IPS-20b (cell line): ENCODE measurements at regions not wholly inside any gene's neighbourhood (a gene's known extent, or its start where the extent isn't known, plus 50 kb on each side); places are given as distances from the start of the nearest gene placed in this dataset.
A peak's percentile ranks its signal among the peaks of the same experiment; 100 is the strongest.

Source experiments
- H3K27ac ChIP-seq: one replicate; pipeline ENCODE4 v1.5.1; 2013; ENCODE audit warnings: low read length
- H3K27me3 ChIP-seq: 2 replicates; pipeline ENCODE4 v1.6.1; 2013; ENCODE audit warnings: mild to moderate bottlenecking, low read length, inconsistent platforms; ENCODE audit not compliant: insufficient read depth
- H3K36me3 ChIP-seq: 2 replicates; pipeline ENCODE4 v1.6.1; 2013; ENCODE audit warnings: low read depth, mild to moderate bottlenecking, inconsistent platforms, low read length, moderate library complexity; ENCODE audit not compliant: insufficient read depth
- H3K4me1 ChIP-seq: 2 replicates; pipeline ENCODE4 v1.6.1; 2013; ENCODE audit warnings: mild to moderate bottlenecking, control low read depth, inconsistent platforms, low read length, moderate library complexity; ENCODE audit not compliant: insufficient read depth
- H3K4me3 ChIP-seq: 2 replicates; pipeline ENCODE4 v1.5.1; 2013; ENCODE audit warnings: mild to moderate bottlenecking, low read length, inconsistent platforms
- H3K9ac ChIP-seq: 2 replicates; pipeline ENCODE4 v1.6.1; 2013; ENCODE audit warnings: low read depth, mild to moderate bottlenecking, inconsistent platforms, low read length, moderate library complexity
- H3K9me3 ChIP-seq: 2 replicates; pipeline ENCODE4 v1.6.1; 2013; ENCODE audit warnings: mild to moderate bottlenecking, low read depth, low read length, inconsistent platforms; ENCODE audit not compliant: insufficient read depth

DNA sequence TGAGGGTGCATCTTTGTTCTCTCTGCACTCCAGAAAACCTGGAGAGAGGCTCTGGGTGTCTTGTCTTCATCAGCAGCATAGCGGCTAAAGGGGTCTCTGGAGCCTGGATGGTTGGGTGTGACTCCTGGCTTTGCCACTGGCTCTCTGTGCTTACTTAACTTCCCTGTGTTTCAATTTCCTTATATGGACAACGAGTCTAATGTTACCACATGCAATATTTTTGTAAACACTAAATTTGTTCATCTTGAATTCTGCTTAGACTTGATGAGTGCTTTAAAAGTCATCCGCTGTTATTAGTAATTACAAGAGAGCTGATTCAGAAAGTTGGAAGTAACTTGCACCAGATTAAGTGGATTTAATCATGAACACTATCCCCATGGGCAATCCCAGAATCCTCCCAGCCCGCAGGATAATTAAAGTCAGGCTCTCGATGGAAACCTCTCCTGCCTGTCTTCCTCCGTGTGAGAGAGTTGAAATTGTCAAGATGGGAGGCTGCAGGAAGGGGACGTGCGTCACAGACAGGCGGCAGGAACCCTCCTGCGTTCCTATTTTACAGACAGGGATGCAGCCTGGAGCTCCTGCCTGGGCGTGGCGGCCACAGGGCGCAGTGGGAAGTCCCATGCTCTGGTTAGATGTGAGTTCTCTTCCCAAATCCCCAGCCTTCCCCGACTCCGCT lies 201.2 kb downstream of the TTC8 start:
- peaks cover 79% of the 10 kb centered on the region for H3K27me3 ChIP-seq
- H3K27ac ChIP-seq, result no peak overlapping the region
- no peak overlapping the region for H3K9ac ChIP-seq
- no peak overlapping the region for H3K4me3 ChIP-seq
- H3K9me3 ChIP-seq, result no peaks in the 10 kb centered on the region
- H3K4me1 ChIP-seq, result no peaks in the 10 kb centered on the region
- no peaks in the 10 kb centered on the region for H3K36me3 ChIP-seq

DNA sequence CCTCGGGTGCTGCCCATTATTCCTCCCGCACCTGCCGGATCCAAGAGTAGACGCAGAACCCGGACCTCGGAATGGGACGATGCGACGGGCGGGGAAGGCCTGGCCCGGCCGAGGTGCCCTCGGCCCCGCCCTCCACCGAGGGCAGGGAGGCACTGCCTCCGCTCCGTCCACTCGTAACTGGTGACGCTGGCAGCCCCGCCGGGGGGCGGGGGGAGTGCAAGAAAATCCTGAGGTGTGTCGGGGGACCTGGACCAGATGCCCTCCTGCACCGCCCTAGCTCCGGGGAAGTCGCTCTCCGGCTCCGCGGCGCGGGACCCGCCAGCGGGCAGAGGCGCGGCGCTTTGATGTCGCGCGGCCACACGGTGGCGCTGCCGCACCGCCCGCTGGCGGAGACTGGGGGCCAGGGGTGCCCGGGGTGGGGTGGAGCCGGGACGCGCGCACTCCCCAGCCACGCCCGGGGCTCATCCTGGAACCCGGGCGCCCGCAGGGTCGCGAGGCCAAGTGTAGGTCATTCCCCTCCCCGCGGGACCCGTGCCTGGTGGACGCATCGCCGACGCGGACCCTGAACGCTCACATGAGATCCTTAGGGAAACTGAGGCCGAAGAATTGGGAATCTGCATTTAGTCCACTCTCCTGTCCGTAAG lies 202.8 kb downstream of the TTC8 start:
- H3K9ac ChIP-seq, result peak overlapping the region; percentile 57; the same call in 1 of the 2 replicates
- no peaks in the 10 kb centered on the region for H3K4me1 ChIP-seq
- H3K36me3 ChIP-seq, result no peaks in the 10 kb centered on the region
- no peak overlapping the region for H3K27ac ChIP-seq
- no peaks in the 10 kb centered on the region for H3K9me3 ChIP-seq
- H3K4me3 ChIP-seq, result peak overlapping the region; percentile 80
- peaks cover 79% of the 10 kb centered on the region for H3K27me3 ChIP-seq

DNA sequence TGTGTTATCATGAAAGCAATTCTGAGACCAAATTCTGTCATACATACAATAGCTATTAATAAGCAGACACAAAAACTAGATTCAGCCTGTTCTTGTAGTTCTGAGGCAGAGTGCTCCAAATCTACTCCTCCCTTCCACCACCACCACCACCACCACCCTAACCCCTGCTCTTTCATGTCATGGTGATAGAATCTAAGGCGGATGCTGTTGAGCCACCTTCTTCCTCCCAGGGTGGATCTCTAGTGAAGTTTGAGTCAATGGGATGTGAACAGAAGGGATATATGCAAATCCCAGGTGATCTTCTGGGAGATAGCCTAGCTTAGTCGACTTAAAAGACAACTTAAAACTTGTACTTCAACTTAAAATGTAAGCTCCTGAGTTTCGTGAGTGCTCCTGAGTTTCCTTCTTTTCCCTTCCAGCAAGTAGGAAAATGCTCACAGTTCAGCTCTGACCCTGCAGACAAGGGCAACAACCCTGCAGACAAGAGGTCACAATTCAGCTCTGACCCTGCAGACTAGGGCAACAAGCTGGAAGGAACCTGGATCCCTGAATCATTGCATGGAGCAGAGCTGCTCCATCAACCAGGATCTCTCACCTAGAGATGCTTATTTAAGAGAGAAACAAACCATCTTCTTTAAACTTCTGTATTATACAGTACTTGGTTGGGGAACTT lies 204.1 kb downstream of the TTC8 start:
- Histone ChIP-seq H3K36me3 (no peaks in the 10 kb centered on the region), H3K27ac (no peak overlapping the region), H3K27me3 (peaks cover 69% of the 10 kb centered on the region), H3K4me1 (no peaks in the 10 kb centered on the region), H3K4me3 (no peak overlapping the region), H3K9ac (no peak overlapping the region), H3K9me3 (no peaks in the 10 kb centered on the region)

GRCh38 chr14:89029961-89030694 lies 205.7 kb downstream of the TTC8 start:
- Histone ChIP-seq H3K27ac (no peak overlapping the region), H3K27me3 (peaks cover 57% of the 10 kb centered on the region), H3K9ac (no peak overlapping the region), H3K4me1 (no peaks in the 10 kb centered on the region), H3K9me3 (no peaks in the 10 kb centered on the region), H3K36me3 (no peaks in the 10 kb centered on the region), H3K4me3 (no peak overlapping the region)

DNA sequence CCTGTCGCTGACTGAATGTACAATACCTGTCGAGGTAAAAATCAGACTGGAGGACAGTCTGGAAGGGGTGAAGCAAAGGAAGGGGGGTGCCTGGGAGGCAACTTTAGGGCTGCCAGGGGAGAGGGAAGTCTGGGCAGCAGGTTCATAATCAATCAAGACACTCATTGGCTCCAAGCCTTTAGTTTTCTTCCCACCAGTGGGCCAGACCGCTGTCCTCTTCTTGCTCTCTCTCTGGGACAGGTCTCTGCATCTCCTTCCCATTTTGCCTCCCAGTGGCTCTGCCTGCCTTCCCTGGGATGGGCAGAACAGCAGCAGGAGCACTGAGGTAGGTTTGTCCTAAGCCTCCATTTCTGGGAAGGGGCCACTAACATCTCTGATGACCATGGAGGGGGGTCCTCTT lies 206.5 kb downstream of the TTC8 start:
- Histone ChIP-seq H3K27ac (no peak overlapping the region), H3K36me3 (no peaks in the 10 kb centered on the region), H3K9ac (no peak overlapping the region), H3K27me3 (peaks cover 49% of the 10 kb centered on the region), H3K4me3 (no peak overlapping the region), H3K9me3 (no peaks in the 10 kb centered on the region), H3K4me1 (no peaks in the 10 kb centered on the region)

GRCh38 chr14:89032086-89032649 lies 207.7 kb downstream of the TTC8 start:
- Histone ChIP-seq H3K4me1 (no peaks in the 10 kb centered on the region), H3K27ac (no peak overlapping the region), H3K4me3 (no peak overlapping the region), H3K9me3 (no peaks in the 10 kb centered on the region), H3K27me3 (peaks cover 37% of the 10 kb centered on the region), H3K36me3 (no peaks in the 10 kb centered on the region), H3K9ac (no peak overlapping the region)

DNA sequence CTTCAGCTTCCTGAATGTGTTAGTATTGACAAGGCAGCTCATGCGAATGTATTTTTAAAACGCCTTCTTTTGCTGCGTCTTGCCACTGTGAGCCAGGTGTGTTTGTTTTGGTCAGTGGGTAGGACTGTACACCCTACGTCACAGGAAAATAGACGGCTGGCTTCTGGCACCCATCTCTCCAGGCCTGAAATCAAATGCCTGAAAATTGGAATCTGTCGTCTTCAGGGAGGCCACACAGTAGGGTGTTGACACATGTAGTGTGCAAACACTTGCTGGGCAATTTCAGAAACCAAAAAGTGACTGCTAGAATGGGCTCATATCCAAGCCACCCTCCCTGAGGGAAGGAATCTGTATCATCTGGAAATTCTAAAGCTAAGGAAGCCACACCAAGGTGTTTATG lies 209.3 kb downstream of the TTC8 start:
- Histone ChIP-seq H3K27ac (no peak overlapping the region), H3K9ac (no peak overlapping the region), H3K9me3 (no peaks in the 10 kb centered on the region), H3K4me1 (no peaks in the 10 kb centered on the region), H3K36me3 (no peaks in the 10 kb centered on the region), H3K27me3 (peaks cover 22% of the 10 kb centered on the region), H3K4me3 (no peak overlapping the region)

- no peaks in the 10 kb centered on the region for H3K9me3 ChIP-seq
Measured at GRCh38 chr14:89036371-89036770, 211.9 kb downstream of the TTC8 start.

GRCh38 chr14:89037065-89037464 lies 212.6 kb downstream of the TTC8 start:
- Histone ChIP-seq H3K9me3 (no peaks in the 10 kb centered on the region), H3K4me1 (peaks cover 3% of the 10 kb centered on the region; the same call in 1 of the 2 replicates), H3K36me3 (no peaks in the 10 kb centered on the region), H3K27me3 (peaks cover 14% of the 10 kb centered on the region; the same call in 1 of the 2 replicates), H3K4me3 (no peak overlapping the region), H3K27ac (no peak overlapping the region), H3K9ac (no peak overlapping the region)

More at GRCh38 chr14:89036371-89036770, 211.9 kb downstream of the TTC8 start:
- Histone ChIP-seq H3K36me3 (no peaks in the 10 kb centered on the region), H3K27me3 (peaks cover 13% of the 10 kb centered on the region; the same call in 1 of the 2 replicates), H3K9ac (no peak overlapping the region), H3K27ac (no peak overlapping the region), H3K4me1 (peaks cover 3% of the 10 kb centered on the region; the same call in 1 of the 2 replicates), H3K4me3 (no peak overlapping the region)

- no peaks in the 10 kb centered on the region for H3K36me3 ChIP-seq
- peaks cover 6% of the 10 kb centered on the region; the same call in 1 of the 2 replicates for H3K9me3 ChIP-seq
- peaks cover 14% of the 10 kb centered on the region; the same call in 1 of the 2 replicates for H3K27me3 ChIP-seq
- H3K9ac ChIP-seq, result no peak overlapping the region
- no peak overlapping the region for H3K4me3 ChIP-seq
- H3K4me1 ChIP-seq, result peaks cover 3% of the 10 kb centered on the region; the same call in 1 of the 2 replicates
- H3K27ac ChIP-seq, result no peak overlapping the region
Measured at GRCh38 chr14:89040080-89040459, 215.6 kb downstream of the TTC8 start.
